ENCODE measurements at regions not wholly inside any gene's neighbourhood (a gene's known extent, or its start where the extent isn't known, plus 50 kb on each side); places are given as distances from the start of the nearest gene placed in this dataset.

- no peak for TF ChIP-seq CTCF (IDR thresholded peaks at IDR 0.05)
- no peak for TF ChIP-seq EZH2 (IDR thresholded peaks at IDR 0.05; ENCODE audit: borderline replicate concordance, insufficient read depth, low read depth, low read length, poor library complexity, severe bottlenecking)
Measured at GRCh38 chr9:126067031-126067734, 259.4 kb upstream of the MVB12B start.
